ENCODE measurements at regions not wholly inside any gene's neighbourhood (a gene's known extent, or its start where the extent isn't known, plus 50 kb on each side); places are given as distances from the start of the nearest gene placed in this dataset.

- no peak overlapping the region for H3K27ac ChIP-seq
- intact Hi-C loops (cut with DNase I; ENCODE audit: low total_unique reads) = no loop called here
- no peaks in the 10 kb centered on the region for H3K27me3 ChIP-seq
- no peak for TF ChIP-seq CTCF (IDR thresholded peaks at IDR 0.05)
- no peak overlapping the region for H3K4me3 ChIP-seq
- H3K4me1 ChIP-seq = no peaks in the 10 kb centered on the region
- DNase-seq = no peak
- no peaks in the 10 kb centered on the region for H3K36me3 ChIP-seq
- H3K9me3 ChIP-seq = peaks cover 0 to 3% (median 0%) of the 10 kb centered on the region in 3 donors
Observed at GRCh38 chr17:65328567-65328966, 191.4 kb downstream of the RGS9 start.

GRCh38 chr17:65324611-65325342, 187.6 kb downstream of the RGS9 start:
- H3K4me1 ChIP-seq = no peaks in the 10 kb centered on the region
- H3K27ac ChIP-seq = no peak overlapping the region
- H3K4me3 ChIP-seq = no peak overlapping the region
- intact Hi-C loops (cut with DNase I; ENCODE audit: low total_unique reads) = no loop called here
- TF ChIP-seq CTCF (IDR thresholded peaks at IDR 0.05) = no peak
- DNase-seq = peak in 1 of 2 donors; percentile 64
- no peaks in the 10 kb centered on the region for H3K27me3 ChIP-seq
- H3K9me3 ChIP-seq = peaks cover 0 to 3% (median 0%) of the 10 kb centered on the region in 3 donors
- no peaks in the 10 kb centered on the region for H3K36me3 ChIP-seq

DNA sequence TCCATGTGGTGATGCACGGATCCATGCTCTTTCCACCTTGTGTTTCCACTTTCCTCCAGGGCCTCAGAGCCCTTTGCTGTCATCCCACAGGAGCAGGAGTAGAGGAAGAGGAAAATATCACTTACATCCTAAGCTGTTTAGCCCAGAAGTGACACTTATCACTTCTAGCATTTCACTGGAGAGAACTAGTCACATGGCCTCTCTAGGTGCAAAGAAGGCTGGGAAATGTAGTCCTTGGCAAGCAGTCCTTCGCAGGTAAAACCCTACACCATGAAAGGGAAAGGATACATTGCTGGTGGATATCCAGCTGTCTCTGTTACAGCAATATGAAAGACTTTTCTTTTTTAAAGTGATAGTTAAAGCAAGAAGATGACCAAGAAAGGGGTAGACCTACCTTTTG, 185.9 kb downstream of the RGS9 start:
- no peak for DNase-seq
- Histone ChIP-seq H3K27me3 (no peaks in the 10 kb centered on the region), H3K27ac (no peak overlapping the region), H3K9me3 (peaks cover 0 to under 1% (median 0%) of the 10 kb centered on the region in 3 donors), H3K4me1 (no peaks in the 10 kb centered on the region), H3K4me3 (no peak overlapping the region), H3K36me3 (no peaks in the 10 kb centered on the region)
- TF ChIP-seq CTCF (IDR thresholded peaks at IDR 0.05) = no peak
- intact Hi-C loops (cut with DNase I; ENCODE audit: low total_unique reads) = no loop called here

DNA sequence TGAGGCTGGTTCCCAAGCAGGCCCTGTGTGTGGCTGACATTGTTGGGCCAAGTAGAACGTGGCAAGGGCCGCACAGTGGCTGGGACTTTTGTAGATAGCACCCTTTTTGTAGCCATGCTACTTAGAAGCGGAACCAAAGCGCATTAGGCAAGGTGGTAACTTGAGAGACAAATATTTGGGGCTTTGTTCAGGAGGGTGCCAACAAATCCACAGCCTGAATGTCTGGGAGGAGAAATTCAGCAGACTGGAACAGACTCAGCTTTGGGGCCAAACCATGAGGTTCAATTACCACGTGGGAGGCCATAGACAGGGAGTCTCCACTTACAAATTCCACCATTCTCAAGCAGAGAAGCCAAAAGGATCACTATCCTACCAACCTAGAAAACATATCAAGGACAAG, 183.7 kb downstream of the RGS9 start:
- Histone ChIP-seq H3K9me3 (no peaks in the 10 kb centered on the region), H3K4me3 (no peak overlapping the region), H3K36me3 (no peaks in the 10 kb centered on the region), H3K27me3 (no peaks in the 10 kb centered on the region), H3K4me1 (no peaks in the 10 kb centered on the region), H3K27ac (no peak overlapping the region)
- DNase-seq = no peak
- intact Hi-C loops (cut with DNase I; ENCODE audit: low total_unique reads) = no loop called here
- TF ChIP-seq CTCF (IDR thresholded peaks at IDR 0.05) = no peak

- Histone ChIP-seq H3K9me3 (no peaks in the 10 kb centered on the region), H3K27me3 (peaks cover 0 to 10% of the 10 kb centered on the region in 2 donors), H3K36me3 (no peaks in the 10 kb centered on the region), H3K4me3 (no peak overlapping the region), H3K27ac (no peak overlapping the region), H3K4me1 (no peaks in the 10 kb centered on the region)
- intact Hi-C loops (cut with DNase I; ENCODE audit: low total_unique reads) = no loop called here
- TF ChIP-seq CTCF (IDR thresholded peaks at IDR 0.05) = no peak
- DNase-seq = no peak
Observed at GRCh38 chr17:65314212-65314611, 177.0 kb downstream of the RGS9 start.
